IMR-90 (cell line): ENCODE measurements at regions not wholly inside any gene's neighbourhood (a gene's known extent, or its start where the extent isn't known, plus 50 kb on each side); places are given as distances from the start of the nearest gene placed in this dataset.

ENCODE experiments used
- ATAC-seq: fragments of 200-7000 bp; cut with Tn5 transposase; 2 replicates; pipeline ENCODE4 v1.9.1; 2020; ENCODE audit warnings: low read depth, mild to moderate bottlenecking, moderate library complexity
- BruUV-seq: library from RNA; stranded (reverse); fragments of 400-500 nt; replicated peaks from 2 replicates; lab custom pipeline; 2021; lab: Mats Ljungman, UMichigan
- CTCF ChIA-PET: fragments of 300-600 bp; formaldehyde crosslinking; extraction: SDS; loops from one replicate; lab custom pipeline; 2021; ENCODE audit warnings: antibody characterized with exemption; lab: Yijun Ruan, JAX
- POLR2A ChIA-PET: fragments of 300-600 bp; sonication (Branson Sonifier 250); formaldehyde crosslinking; loops from one replicate; lab custom pipeline; 2022; ENCODE audit warnings: antibody characterized with exemption; ENCODE audit not compliant: unreplicated experiment; lab: Charles Lee
- DNase-seq: peaks from one replicate; pipeline ENCODE4 v3.0.0; 2013
- H2AFZ ChIP-seq: replicated peaks from 2 replicates; pipeline ENCODE3; 2013; ENCODE audit warnings: low read length, mild to moderate bottlenecking; ENCODE audit not compliant: poor library complexity
- H2AK5ac ChIP-seq: 2 replicates; pipeline ENCODE4 v1.6.1; 2013; ENCODE audit warnings: low read depth, low read length, inconsistent platforms
- H2AK9ac ChIP-seq: replicated peaks from 2 replicates; pipeline ENCODE3; 2013; ENCODE audit warnings: mild to moderate bottlenecking, low read depth, low read length, moderate library complexity; ENCODE audit not compliant: poor library complexity
- H2BK120ac ChIP-seq: 2 replicates; pipeline ENCODE4 v1.6.1; 2013; ENCODE audit warnings: low read depth, low read length, inconsistent platforms
- H2BK15ac ChIP-seq: 3 replicates; pipeline ENCODE4 v1.6.1; 2013; ENCODE audit warnings: low read depth, low read length, inconsistent platforms
- H2BK20ac ChIP-seq: 2 replicates; pipeline ENCODE4 v1.6.1; 2013; ENCODE audit warnings: low read depth, mild to moderate bottlenecking, inconsistent platforms, low read length, moderate library complexity
- H2BK5ac ChIP-seq: 2 replicates; pipeline ENCODE4 v1.6.1; 2013; ENCODE audit warnings: mild to moderate bottlenecking, low read depth, low read length, inconsistent platforms; ENCODE audit not compliant: poor library complexity, severe bottlenecking
- H3K14ac ChIP-seq: replicated peaks from 2 replicates; pipeline ENCODE4 v1.6.1; 2013; ENCODE audit warnings: low read depth, low read length, inconsistent platforms
- H3K18ac ChIP-seq: 2 replicates; pipeline ENCODE4 v1.6.1; 2013; ENCODE audit warnings: low read depth, low read length, control low read depth
- H3K23ac ChIP-seq: 2 replicates; pipeline ENCODE4 v1.6.1; 2013; ENCODE audit warnings: low read depth, low read length, inconsistent platforms
- H3K27ac ChIP-seq: 2 replicates; pipeline ENCODE4 v1.5.1; 2013; ENCODE audit warnings: mild to moderate bottlenecking, control low read depth, low read length; ENCODE audit not compliant: insufficient read depth
- H3K27me3 ChIP-seq: 2 replicates; pipeline ENCODE4 v1.6.1; 2013; ENCODE audit warnings: low read length; ENCODE audit not compliant: control insufficient read depth, insufficient read depth
- H3K36me3 ChIP-seq: 2 replicates; pipeline ENCODE4 v1.6.1; 2013; ENCODE audit warnings: low read length, mixed read lengths; ENCODE audit not compliant: control insufficient read depth, insufficient read depth
- H3K4ac ChIP-seq: 2 replicates; pipeline ENCODE4 v1.6.1; 2013; ENCODE audit warnings: low read depth, low read length, inconsistent platforms
- H3K4me1 ChIP-seq: 2 replicates; pipeline ENCODE4 v1.6.1; 2013; ENCODE audit warnings: low read length, mixed read lengths; ENCODE audit not compliant: control insufficient read depth, insufficient read depth
- H3K4me2 ChIP-seq: 2 replicates; pipeline ENCODE4 v1.6.1; 2013; ENCODE audit warnings: low read depth, mild to moderate bottlenecking, control low read depth, low read length, moderate library complexity
- H3K4me3 ChIP-seq: 2 replicates; pipeline ENCODE4 v1.5.1; 2013; ENCODE audit warnings: low read depth, mild to moderate bottlenecking, control low read depth, low read length, moderate library complexity; ENCODE audit not compliant: insufficient read depth
- H3K56ac ChIP-seq: 2 replicates; pipeline ENCODE4 v1.6.1; 2013; ENCODE audit warnings: low read length, inconsistent platforms; ENCODE audit not compliant: insufficient read depth; ENCODE audit errors: extremely low read depth
- H3K79me1 ChIP-seq, 2 experiments: 2 replicates each; pipeline ENCODE4 v1.6.1; 2013; ENCODE audit warnings: low read length in 2 of 2, inconsistent platforms in 1 of 2, low read depth in 1 of 2
- H3K9ac ChIP-seq: 2 replicates; pipeline ENCODE4 v1.6.1; 2013; ENCODE audit warnings: low read depth, low read length, control low read depth
- H3K9me1 ChIP-seq: 2 replicates; pipeline ENCODE4 v1.6.1; 2013; ENCODE audit warnings: low read length, inconsistent platforms; ENCODE audit not compliant: insufficient read depth
- H3K9me3 ChIP-seq: 2 replicates; pipeline ENCODE4 v1.6.1; 2013; ENCODE audit warnings: low read length; ENCODE audit not compliant: control insufficient read depth, insufficient read depth
- H4K20me1 ChIP-seq: 2 replicates; pipeline ENCODE4 v1.6.1; 2013; ENCODE audit warnings: low read length, inconsistent platforms; ENCODE audit not compliant: insufficient read depth
- H4K5ac ChIP-seq: 2 replicates; pipeline ENCODE4 v1.6.1; 2013; ENCODE audit warnings: mild to moderate bottlenecking, low read depth, low read length, control low read depth
- H4K8ac ChIP-seq, 2 experiments: 2 replicates each; pipeline ENCODE4 v1.6.1; 2013; ENCODE audit warnings: low read depth in 2 of 2, low read length in 2 of 2, control low read depth in 1 of 2, inconsistent platforms in 1 of 2
- H4K91ac ChIP-seq: 2 replicates; pipeline ENCODE4 v1.6.1; 2013; ENCODE audit warnings: low read depth, low read length, inconsistent platforms; ENCODE audit not compliant: insufficient read depth
- BHLHE40 ChIP-seq: fragments of 150-350 bp; IDR thresholded peaks from 2 replicates; pipeline ENCODE4 v1.6.1; 2016; ENCODE audit warnings: mild to moderate bottlenecking, low read depth, low read length
- MAFK ChIP-seq: IDR thresholded peaks from 2 replicates; pipeline ENCODE4 v1.6.1; 2012; ENCODE audit warnings: low read depth, low read length, improper control_type of control experiment
- POLR2A ChIP-seq: IDR thresholded peaks from 2 replicates; pipeline ENCODE4 v1.6.1; 2012; ENCODE audit warnings: mild to moderate bottlenecking, low read depth, low read length
- RAD21 ChIP-seq: IDR thresholded peaks from 2 replicates; pipeline ENCODE4 v1.6.1; 2012; ENCODE audit warnings: low read length, improper control_type of control experiment
- RCOR1 ChIP-seq: IDR thresholded peaks from 2 replicates; pipeline ENCODE4 v1.6.1; 2012; ENCODE audit warnings: mild to moderate bottlenecking, low read length, improper control_type of control experiment; ENCODE audit not compliant: insufficient replicate concordance
- RFX5 ChIP-seq: IDR thresholded peaks from 2 replicates; pipeline ENCODE4 v1.8.0; 2012; ENCODE audit warnings: low read depth, mild to moderate bottlenecking, low read length, moderate library complexity
- USF2 ChIP-seq: fragments of 150-350 bp; IDR thresholded peaks from 2 replicates; pipeline ENCODE4 v1.6.1; 2017; ENCODE audit warnings: mild to moderate bottlenecking, antibody characterized with exemption, low read length, low read depth
- WGBS, 2 experiments: methylation state at CpG; one replicate each; pipeline versions ENCODE4 v1.1.5 to v1.1.7; 2013; ENCODE audit warnings: missing lambda C conversion rate in 2 of 2; ENCODE audit not compliant: insufficient read length in 1 of 2; ENCODE audit errors: extremely low coverage in 2 of 2; 5-methylcytosine and 5-hydroxymethylcytosine counted together
- dilution Hi-C: fragments of 300-500 bp; cut with HindIII; formaldehyde crosslinking; loops from one replicate; pipeline ENCODE4 v1.14.3; 2018; ENCODE audit warnings: low sequenced_read_pairs; ENCODE audit not compliant: unreplicated experiment
- in situ Hi-C: fragments of 300-500 bp; cut with MboI; formaldehyde crosslinking; loops from 3 replicates; pipeline ENCODE4 v1.14.3; 2019; ENCODE audit warnings: low sequenced_read_pairs, inconsistent platforms, mixed read lengths
- intact Hi-C: fragments of 100-400 bp; cut with micrococcal nuclease; formaldehyde crosslinking; loops from 2 replicates; pipeline ENCODE4 v1.10.0; 2022

GRCh38 chr21:20811702-20812101 is 186.5 kb upstream of the NCAM2 start:
- H4K8ac ChIP-seq: no peak overlapping the region
- TF ChIP-seq POLR2A (no peak), BHLHE40 (no peak), USF2 (no peak), RCOR1 (no peak), MAFK (no peak), RAD21 (no peak), RFX5 (no peak)
- H2BK120ac ChIP-seq: no peak overlapping the region
- no peaks in the 10 kb centered on the region for H3K27me3 ChIP-seq
- dilution Hi-C loops: no loop called here
- no peak overlapping the region for H2BK20ac ChIP-seq
- no peaks in the 10 kb centered on the region for H3K9me1 ChIP-seq
- H3K27ac ChIP-seq: no peak overlapping the region
- CTCF ChIA-PET: no interaction called here
- H3K4me1 ChIP-seq: no peaks in the 10 kb centered on the region
- H3K23ac ChIP-seq: no peak overlapping the region
- DNase-seq (no peak), ATAC-seq (no peak)
- in situ Hi-C loops: no loop called here
- H4K5ac ChIP-seq: no peak overlapping the region
- H4K91ac ChIP-seq: no peak overlapping the region
- no peak overlapping the region for H3K4me2 ChIP-seq
- intact Hi-C loops: no loop called here
- no peak overlapping the region for H3K4me3 ChIP-seq
- H2AK9ac ChIP-seq: no peak overlapping the region
- H3K14ac ChIP-seq: no peak overlapping the region
- no peak overlapping the region for H2BK15ac ChIP-seq
- H3K9me3 ChIP-seq: peaks cover 13% of the 10 kb centered on the region
- H2AFZ ChIP-seq: no peak overlapping the region
- WGBS, 2 experiments: no CpG with 5 or more reads among the region's 6 CpGs
- H3K79me1 ChIP-seq: no peaks in the 10 kb centered on the region
- POLR2A ChIA-PET: no interaction called here
- H2AK5ac ChIP-seq: no peak overlapping the region
- H3K18ac ChIP-seq: no peak overlapping the region
- H3K36me3 ChIP-seq: no peaks in the 10 kb centered on the region
- H3K9ac ChIP-seq: no peak overlapping the region
- H4K20me1 ChIP-seq: no peaks in the 10 kb centered on the region
- BruUV-seq: no TSS peak
- H2BK5ac ChIP-seq: no peak overlapping the region
- no peak overlapping the region for H3K4ac ChIP-seq
- H3K56ac ChIP-seq: no peak overlapping the region
